ENCODE measurements at regions not wholly inside any gene's neighbourhood (a gene's known extent, or its start where the extent isn't known, plus 50 kb on each side); places are given as distances from the start of the nearest gene placed in this dataset.
"Not testable (repeated sequence)": the region's sequence is repeated elsewhere in the genome, so short reads cannot be mapped to it uniquely, and the experiment has no call there.

GRCh38 chr3:28972921-28973320 lies 307.9 kb upstream of the RBMS3 start:
- no peak for DNase-seq

GRCh38 chr3:28973609-28974008 lies 307.3 kb upstream of the RBMS3 start:
- DNase-seq = no peak

GRCh38 chr3:28978092-28978491 lies 302.8 kb upstream of the RBMS3 start:
- no peak for DNase-seq

GRCh38 chr3:28980131-28980530 lies 300.7 kb upstream of the RBMS3 start:
- DNase-seq = no peak

- no peak for DNase-seq
Measured at GRCh38 chr3:28980631-28981030, 300.2 kb upstream of the RBMS3 start.

- DNase-seq = no peak
Measured at GRCh38 chr3:28982906-28983305, 298.0 kb upstream of the RBMS3 start.

GRCh38 chr3:28986922-28987321 lies 293.9 kb upstream of the RBMS3 start:
- DNase-seq = no peak

- no peak for DNase-seq
Measured at GRCh38 chr3:28989646-28990089, 291.2 kb upstream of the RBMS3 start.

GRCh38 chr3:28994161-28994905 lies 286.5 kb upstream of the RBMS3 start:
- DNase-seq = no peak

GRCh38 chr3:29004885-29005599 lies 275.8 kb upstream of the RBMS3 start:
- DNase-seq = no peak

- DNase-seq = no peak
Measured at GRCh38 chr3:29005862-29006261, 275.0 kb upstream of the RBMS3 start.

- DNase-seq = no peak
Measured at GRCh38 chr3:29011441-29011840, 269.4 kb upstream of the RBMS3 start.

- no peak for DNase-seq
Measured at GRCh38 chr3:29011966-29012365, 268.9 kb upstream of the RBMS3 start.

GRCh38 chr3:29022976-29023375 lies 257.9 kb upstream of the RBMS3 start:
- DNase-seq = no peak

GRCh38 chr3:29026286-29026685 lies 254.6 kb upstream of the RBMS3 start:
- DNase-seq = no peak

- no peak for DNase-seq
Measured at GRCh38 chr3:29026959-29027358, 253.9 kb upstream of the RBMS3 start.

- not testable (repeated sequence) for DNase-seq
Measured at GRCh38 chr3:29031175-29031574, 249.7 kb upstream of the RBMS3 start.

- DNase-seq = no peak
Measured at GRCh38 chr3:29033511-29033910, 247.4 kb upstream of the RBMS3 start.

- no peak for DNase-seq
Measured at GRCh38 chr3:29050155-29050554, 230.7 kb upstream of the RBMS3 start.

GRCh38 chr3:29057326-29057725 lies 223.5 kb upstream of the RBMS3 start:
- DNase-seq = no peak

GRCh38 chr3:29064085-29064484 lies 216.8 kb upstream of the RBMS3 start:
- no peak for DNase-seq

GRCh38 chr3:29065211-29065785 lies 215.6 kb upstream of the RBMS3 start:
- DNase-seq = no peak

- no peak for DNase-seq
Measured at GRCh38 chr3:29067007-29067406, 213.9 kb upstream of the RBMS3 start.

GRCh38 chr3:29070959-29071634 lies 209.8 kb upstream of the RBMS3 start:
- no peak for DNase-seq

Measured in GF-D8 (cell line).